Thyroid gland (tissue), 4 donors: ENCODE measurements at regions not wholly inside any gene's neighbourhood (a gene's known extent, or its start where the extent isn't known, plus 50 kb on each side); places are given as distances from the start of the nearest gene placed in this dataset.

Experiments
- DNase-seq, 2 donors: peaks; one replicate each; pipeline ENCODE4 v3.0.0-alpha.2; 2019
- H3K27ac ChIP-seq, 3 donors: fragments of 200-600 bp; sonication (generic); 1 replicate in 2 of 3; 2 replicates in 1 of 3; pipeline ENCODE4 v1.5.1; 2016 to 2019; ENCODE audit warnings: mild to moderate bottlenecking in 1 of 3, moderate library complexity in 1 of 3
- H3K27me3 ChIP-seq: fragments of 200-600 bp; sonication (generic); one replicate; pipeline ENCODE4 v1.5.1; 2019
- H3K36me3 ChIP-seq, 2 donors: fragments of 200-600 bp; sonication (generic); one replicate each; pipeline ENCODE4 v1.5.1; 2016 to 2019
- H3K4me1 ChIP-seq, 2 donors: fragments of 200-600 bp; sonication (generic); one replicate each; pipeline ENCODE4 v1.5.1; 2017 to 2019
- H3K4me3 ChIP-seq, 3 donors: fragments of 200-600 bp; sonication (generic); replicated peaks in 1 of 3; 1 replicate in 2 of 3; 2 replicates in 1 of 3; pipeline ENCODE4 v1.5.1; 2016; ENCODE audit warnings: mild to moderate bottlenecking in 1 of 3
- H3K9me3 ChIP-seq: fragments of 200-600 bp; sonication (generic); one replicate; pipeline ENCODE4 v1.5.1; 2017
- POLR2A ChIP-seq, 2 donors: fragments of 450-650 bp; IDR thresholded peaks; one replicate each; pipeline ENCODE4 v1.6.1; 2017; ENCODE audit warnings: antibody characterized with exemption in 2 of 2, mild to moderate bottlenecking in 2 of 2, moderate library complexity in 1 of 2
- WGBS, 2 donors: methylation state at CpG; one replicate each; pipeline ENCODE4 v1.1.5; 2017; 5-methylcytosine and 5-hydroxymethylcytosine counted together
- intact Hi-C: fragments of 100-400 bp; cut with DNase I; formaldehyde crosslinking; loops from one replicate; pipeline ENCODE4 v1.15.1; 2023
- TF ChIP-seq, protein P1 (sequence below), 6 experiments: fragments of 200-600 bp in 3 of 6; fragments of 450-650 bp in 3 of 6; sonication (generic) in 3 of 6; IDR thresholded peaks; one replicate each; pipeline ENCODE4 v1.5.1; 2016 to 2019; ENCODE audit warnings: antibody characterized with exemption in 6 of 6, mild to moderate bottlenecking in 2 of 6, inconsistent platforms in 1 of 6, moderate library complexity in 1 of 6

DNA sequence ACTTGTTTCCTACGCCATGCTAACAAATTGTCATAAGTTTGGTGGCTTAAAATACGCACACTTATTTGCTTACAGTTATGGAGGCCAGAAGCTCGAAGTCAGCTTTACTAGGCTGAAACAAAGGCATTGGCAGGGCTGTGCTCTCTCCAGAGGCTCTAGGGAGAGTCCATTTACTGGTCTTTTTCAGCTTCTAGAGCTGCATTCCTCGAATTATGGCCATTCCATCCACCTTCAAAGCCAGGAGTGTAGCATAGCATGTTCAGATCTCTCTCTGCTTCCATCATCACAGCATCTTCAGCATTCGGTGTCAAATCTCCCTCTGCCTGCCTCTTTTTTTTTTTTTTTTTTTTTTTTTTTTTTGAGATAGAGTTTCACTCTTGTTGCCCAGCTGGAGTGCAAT is 670.2 kb downstream of the ACTL7B start:
- no peak for TF ChIP-seq POLR2A (IDR thresholded peaks at IDR 0.05)
- TF ChIP-seq, protein P1, sequence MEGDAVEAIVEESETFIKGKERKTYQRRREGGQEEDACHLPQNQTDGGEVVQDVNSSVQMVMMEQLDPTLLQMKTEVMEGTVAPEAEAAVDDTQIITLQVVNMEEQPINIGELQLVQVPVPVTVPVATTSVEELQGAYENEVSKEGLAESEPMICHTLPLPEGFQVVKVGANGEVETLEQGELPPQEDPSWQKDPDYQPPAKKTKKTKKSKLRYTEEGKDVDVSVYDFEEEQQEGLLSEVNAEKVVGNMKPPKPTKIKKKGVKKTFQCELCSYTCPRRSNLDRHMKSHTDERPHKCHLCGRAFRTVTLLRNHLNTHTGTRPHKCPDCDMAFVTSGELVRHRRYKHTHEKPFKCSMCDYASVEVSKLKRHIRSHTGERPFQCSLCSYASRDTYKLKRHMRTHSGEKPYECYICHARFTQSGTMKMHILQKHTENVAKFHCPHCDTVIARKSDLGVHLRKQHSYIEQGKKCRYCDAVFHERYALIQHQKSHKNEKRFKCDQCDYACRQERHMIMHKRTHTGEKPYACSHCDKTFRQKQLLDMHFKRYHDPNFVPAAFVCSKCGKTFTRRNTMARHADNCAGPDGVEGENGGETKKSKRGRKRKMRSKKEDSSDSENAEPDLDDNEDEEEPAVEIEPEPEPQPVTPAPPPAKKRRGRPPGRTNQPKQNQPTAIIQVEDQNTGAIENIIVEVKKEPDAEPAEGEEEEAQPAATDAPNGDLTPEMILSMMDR (IDR thresholded peaks at IDR 0.05) = no peak
- Histone ChIP-seq H3K36me3 (no peaks in the 10 kb centered on the region), H3K9me3 (no peaks in the 10 kb centered on the region), H3K4me1 (no peaks in the 10 kb centered on the region), H3K27ac (no peak overlapping the region), H3K27me3 (no peaks in the 10 kb centered on the region), H3K4me3 (no peak overlapping the region)
- DNase-seq = no peak
- intact Hi-C loops = no loop called here
- WGBS, 2 donors = 86 to 88% methylated on average over 5 of the region's 5 CpGs

DNA sequence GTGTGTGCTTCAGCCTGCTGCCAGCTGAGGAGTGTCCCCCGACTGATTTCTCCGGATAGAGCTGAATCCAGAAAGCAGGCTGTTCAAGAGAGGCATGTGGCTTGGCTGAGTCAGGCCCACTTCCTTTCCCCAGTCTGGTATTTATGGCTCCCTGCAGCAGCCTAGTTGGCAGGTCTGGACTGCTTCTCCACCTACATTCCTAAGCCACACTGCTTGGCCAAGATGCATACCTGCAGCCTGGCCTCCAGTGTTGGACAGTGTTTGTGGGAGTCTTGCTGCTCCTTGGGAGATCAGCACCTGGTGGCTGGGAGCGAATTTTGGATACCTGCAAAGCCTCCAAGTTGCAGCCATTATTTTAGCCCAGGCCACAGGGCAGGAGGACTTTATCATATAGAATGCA is 670.8 kb downstream of the ACTL7B start:
- DNase-seq = no peak
- Histone ChIP-seq H3K4me3 (no peak overlapping the region), H3K9me3 (no peaks in the 10 kb centered on the region), H3K36me3 (no peaks in the 10 kb centered on the region), H3K27ac (no peak overlapping the region), H3K4me1 (no peaks in the 10 kb centered on the region), H3K27me3 (no peaks in the 10 kb centered on the region)
- WGBS, 2 donors = 57 to 61% methylated on average over 2 to 3 of the region's 3 CpGs
- no peak for TF ChIP-seq POLR2A (IDR thresholded peaks at IDR 0.05)
- TF ChIP-seq, protein P1 (IDR thresholded peaks at IDR 0.05) = no peak
- intact Hi-C loops = no loop called here

DNA sequence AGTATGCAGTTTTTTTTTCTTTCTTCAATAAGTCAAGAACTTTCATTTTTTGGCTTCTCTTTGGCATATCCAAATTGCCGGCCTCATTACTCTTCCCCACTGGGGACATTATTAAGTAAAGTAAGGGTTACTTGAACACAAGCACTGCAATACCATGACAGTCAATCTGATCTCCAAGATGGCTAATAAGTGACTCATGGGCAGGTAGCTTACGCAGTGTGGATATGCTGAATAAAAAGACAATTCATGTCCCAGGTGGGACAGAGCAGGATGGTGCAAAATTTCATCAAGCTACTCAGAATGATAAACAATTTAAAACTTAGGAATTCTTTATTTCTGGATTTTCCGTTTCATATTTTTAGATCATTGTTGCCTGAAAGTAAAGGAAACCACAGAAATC is 671.8 kb downstream of the ACTL7B start:
- H3K9me3 ChIP-seq = no peaks in the 10 kb centered on the region

DNA sequence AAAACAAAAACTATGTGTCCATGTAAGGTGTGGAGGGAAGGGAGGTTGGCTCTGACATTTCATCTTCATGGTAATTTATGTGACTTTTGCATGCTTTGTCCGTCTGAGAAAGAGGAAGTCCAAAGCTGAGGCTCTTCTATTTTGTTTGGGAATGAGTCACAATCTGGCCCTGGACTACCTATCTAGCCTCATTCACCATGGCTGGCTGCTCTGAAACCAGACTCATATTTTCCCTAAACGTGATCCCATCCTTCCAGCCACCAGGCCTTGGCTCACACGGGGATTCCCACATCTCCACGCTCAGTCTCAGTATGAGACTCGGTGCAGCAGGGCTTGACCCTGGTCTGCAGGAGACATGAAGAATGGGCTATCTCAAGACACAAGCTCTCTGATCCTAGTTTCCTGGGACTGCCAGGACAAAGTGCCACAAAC is 672.8 kb downstream of the ACTL7B start:
- 67 to 76% methylated on average over 5 of the region's 5 CpGs for whole genome bisulfite sequencing, 2 donors
- H3K4me3 ChIP-seq = no peak overlapping the region
- H3K27ac ChIP-seq = no peak overlapping the region
- intact Hi-C loops = no loop called here
- no peaks in the 10 kb centered on the region for H3K4me1 ChIP-seq
- H3K36me3 ChIP-seq = no peaks in the 10 kb centered on the region
- TF ChIP-seq, protein P1 (IDR thresholded peaks at IDR 0.05) = no peak
- TF ChIP-seq POLR2A (IDR thresholded peaks at IDR 0.05) = no peak
- no peaks in the 10 kb centered on the region for H3K27me3 ChIP-seq
- DNase-seq = no peak
- no peaks in the 10 kb centered on the region for H3K9me3 ChIP-seq

More for the DNA sequence above, 671.8 kb downstream of the ACTL7B start:
- DNase-seq = no peak
- no peaks in the 10 kb centered on the region for H3K36me3 ChIP-seq
- WGBS, 2 donors = 93 to 96% methylated on average over 3 of the region's 3 CpGs
- no peak overlapping the region for H3K4me3 ChIP-seq
- no peak for TF ChIP-seq POLR2A (IDR thresholded peaks at IDR 0.05)
- TF ChIP-seq, protein P1 (IDR thresholded peaks at IDR 0.05) = no peak
- no peak overlapping the region for H3K27ac ChIP-seq
- H3K4me1 ChIP-seq = no peaks in the 10 kb centered on the region
- no peaks in the 10 kb centered on the region for H3K27me3 ChIP-seq
- intact Hi-C loops = no loop called here

DNA sequence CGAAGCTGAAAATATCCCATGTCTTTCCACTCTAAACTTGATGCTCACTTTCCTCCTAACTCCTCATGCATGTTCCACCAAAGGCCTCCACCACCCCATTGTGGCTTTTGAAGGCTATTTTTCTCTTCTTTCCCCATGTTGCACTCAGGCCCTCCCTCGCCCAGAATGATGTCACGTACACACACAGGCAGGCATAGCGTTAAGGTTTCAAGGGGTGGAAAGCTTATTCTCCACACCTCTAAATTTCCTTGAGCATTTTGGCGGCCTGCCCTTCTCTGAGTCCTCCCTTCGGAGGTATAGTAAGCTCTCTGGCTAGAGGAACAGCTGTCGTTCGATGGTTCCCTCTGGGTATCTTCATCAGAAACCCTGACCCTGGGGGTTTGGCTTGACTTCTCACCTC is 673.5 kb downstream of the ACTL7B start:
- 82 to 89% methylated on average over 8 of the region's 8 CpGs for WGBS, 2 donors
- H3K27ac ChIP-seq = no peak overlapping the region
- intact Hi-C loops = no loop called here
- no peaks in the 10 kb centered on the region for H3K9me3 ChIP-seq
- no peak for TF ChIP-seq POLR2A (IDR thresholded peaks at IDR 0.05)
- TF ChIP-seq, protein P1 (IDR thresholded peaks at IDR 0.05) = no peak
- no peaks in the 10 kb centered on the region for H3K36me3 ChIP-seq
- H3K27me3 ChIP-seq = no peaks in the 10 kb centered on the region
- H3K4me1 ChIP-seq = no peaks in the 10 kb centered on the region
- no peak for DNase-seq
- no peak overlapping the region for H3K4me3 ChIP-seq
